LNCaP clone FGC (cell line): ENCODE measurements at regions not wholly inside any gene's neighbourhood (a gene's known extent, or its start where the extent isn't known, plus 50 kb on each side); places are given as distances from the start of the nearest gene placed in this dataset.

Source experiments
- DNase-seq: peaks from one replicate; pipeline ENCODE4 v3.0.0-alpha.2; 2011; ENCODE audit warnings: low read depth
- H3K4me3 ChIP-seq: 2 replicates; pipeline ENCODE4 v1.5.1; 2011; ENCODE audit warnings: mild to moderate bottlenecking, low read depth, low read length, control low read depth
- CTCF ChIP-seq: IDR thresholded peaks from 2 replicates; pipeline ENCODE4 v1.5.1; 2012; ENCODE audit warnings: mild to moderate bottlenecking; ENCODE audit not compliant: control insufficient read depth, insufficient read depth; ENCODE audit errors: extremely low read depth

- TF ChIP-seq CTCF: no peak
- DNase-seq: no peak
- H3K4me3 ChIP-seq: no peak overlapping the region
Observed at GRCh38 chr11:86177302-86177701, 67.3 kb upstream of the EED start.

GRCh38 chr11:86176165-86176884 is 68.2 kb upstream of the EED start:
- H3K4me3 ChIP-seq: no peak overlapping the region
- DNase-seq: no peak
- no peak for TF ChIP-seq CTCF

GRCh38 chr11:86175626-86176025 is 68.9 kb upstream of the EED start:
- no peak overlapping the region for H3K4me3 ChIP-seq
- TF ChIP-seq CTCF: no peak
- DNase-seq: no peak

GRCh38 chr11:86175191-86175590 is 69.4 kb upstream of the EED start:
- DNase-seq: no peak
- no peak for TF ChIP-seq CTCF
- no peak overlapping the region for H3K4me3 ChIP-seq

- H3K4me3 ChIP-seq: no peak overlapping the region
- TF ChIP-seq CTCF: no peak
- DNase-seq: no peak
Observed at GRCh38 chr11:86174101-86175046, 70.2 kb upstream of the EED start.

- H3K4me3 ChIP-seq: no peak overlapping the region
- no peak for TF ChIP-seq CTCF
- DNase-seq: no peak
Observed at GRCh38 chr11:86172894-86173293, 71.7 kb upstream of the EED start.
